Keratinocyte (primary cell): ENCODE measurements at regions not wholly inside any gene's neighbourhood (a gene's known extent, or its start where the extent isn't known, plus 50 kb on each side); places are given as distances from the start of the nearest gene placed in this dataset.

Experiments used
- DNase-seq: peaks from one replicate; pipeline ENCODE4 v3.0.0-alpha.2; 2011; ENCODE audit warnings: low read depth, missing footprints, low spot score
- FAIRE-seq: peaks from 2 replicates; lab custom pipeline; 2011; peaks lifted over from hg19 to GRCh38; lab: Jason Lieb, UNC
- H2AFZ ChIP-seq: 2 replicates; pipeline ENCODE4 v1.6.0; 2012; ENCODE audit warnings: low read length, control low read depth, inconsistent platforms; ENCODE audit not compliant: control insufficient read depth
- H3K27ac ChIP-seq: 2 replicates; pipeline ENCODE4 v1.5.1; 2011; ENCODE audit warnings: low read length; ENCODE audit not compliant: control insufficient read depth, insufficient read depth
- H3K27me3 ChIP-seq: 3 replicates; pipeline ENCODE4 v1.6.0; 2011; ENCODE audit warnings: low read length; ENCODE audit not compliant: control insufficient read depth, insufficient read depth; ENCODE audit errors: extremely low read depth
- H3K36me3 ChIP-seq, 2 experiments: 2 replicates in 1 of 2; 3 replicates in 1 of 2; pipeline ENCODE4 v1.5.1; 2011; ENCODE audit warnings: low read length in 2 of 2, mild to moderate bottlenecking in 1 of 2; ENCODE audit not compliant: control insufficient read depth in 2 of 2, insufficient read depth in 2 of 2; ENCODE audit errors: extremely low read depth in 1 of 2
- H3K4me1 ChIP-seq: 3 replicates; pipeline ENCODE4 v1.5.1; 2011; ENCODE audit warnings: low read length; ENCODE audit not compliant: control insufficient read depth, insufficient read depth; ENCODE audit errors: extremely low read depth
- H3K4me2 ChIP-seq: 3 replicates; pipeline ENCODE4 v1.6.0; 2011; ENCODE audit warnings: low read depth, low read length; ENCODE audit not compliant: control insufficient read depth, insufficient read depth; ENCODE audit errors: extremely low read depth
- H3K4me3 ChIP-seq, 3 experiments: fragments of 200-600 bp in 1 of 3; sonication (generic) in 1 of 3; 2 replicates in 2 of 3; 3 replicates in 1 of 3; pipeline ENCODE4 v1.5.1; 2011 to 2016; ENCODE audit warnings: low read length in 3 of 3, mild to moderate bottlenecking in 3 of 3, control low read depth in 2 of 3, inconsistent platforms in 1 of 3, low read depth in 1 of 3, mixed read lengths in 1 of 3, mixed run types in 1 of 3, moderate library complexity in 1 of 3; ENCODE audit not compliant: control insufficient read depth in 2 of 3, insufficient read depth in 2 of 3; ENCODE audit errors: extremely low read depth in 1 of 3
- H3K79me2 ChIP-seq: 2 replicates; pipeline ENCODE4 v1.6.0; 2012; ENCODE audit warnings: low read length; ENCODE audit not compliant: control insufficient read depth, insufficient read depth
- H3K9ac ChIP-seq: 3 replicates; pipeline ENCODE4 v1.6.0; 2011; ENCODE audit warnings: low read length; ENCODE audit not compliant: control insufficient read depth, insufficient read depth; ENCODE audit errors: extremely low read depth
- H3K9me1 ChIP-seq: 3 replicates; pipeline ENCODE4 v1.6.0; 2011; ENCODE audit warnings: low read length; ENCODE audit not compliant: control insufficient read depth, insufficient read depth; ENCODE audit errors: extremely low read depth
- H3K9me3 ChIP-seq: 2 replicates; pipeline ENCODE4 v1.5.1; 2012; ENCODE audit warnings: low read depth, low read length; ENCODE audit not compliant: control insufficient read depth
- H4K20me1 ChIP-seq: 3 replicates; pipeline ENCODE4 v1.6.0; 2011; ENCODE audit warnings: low read length; ENCODE audit not compliant: control insufficient read depth, insufficient read depth; ENCODE audit errors: extremely low read depth
- EZH2 ChIP-seq: IDR thresholded peaks from one replicate; pipeline ENCODE4 v1.6.1; 2012; ENCODE audit warnings: inconsistent platforms, mild to moderate bottlenecking, low read length, moderate library complexity
- dilution Hi-C: fragments of 300-500 bp; cut with MboI; formaldehyde crosslinking; loops from one replicate; pipeline ENCODE4 v1.7.0; 2020; ENCODE audit warnings: low sequenced_read_pairs; ENCODE audit not compliant: extremely low pct_ligation_motif_present
- TF ChIP-seq, protein P1 (sequence below), 3 experiments: IDR thresholded peaks in 1 of 3; conservative IDR thresholded peaks in 1 of 3; optimal IDR thresholded peaks in 1 of 3; 2 replicates in 2 of 3; 3 replicates in 1 of 3; pipeline versions ENCODE3 to v1.5.1; 2011; ENCODE audit warnings: low read length in 3 of 3, mild to moderate bottlenecking in 3 of 3, moderate library complexity in 2 of 3, control low read depth in 1 of 3, inconsistent platforms in 1 of 3; ENCODE audit not compliant: insufficient read depth in 2 of 3; ENCODE audit errors: extremely low read depth in 1 of 3

- H3K9ac ChIP-seq = no peak overlapping the region
- H3K4me2 ChIP-seq = no peak overlapping the region
- H3K9me1 ChIP-seq = no peaks in the 10 kb centered on the region
- dilution Hi-C loops = no loop called here
- H3K4me1 ChIP-seq = no peaks in the 10 kb centered on the region
- no peak overlapping the region for H3K4me3 ChIP-seq
- H2AFZ ChIP-seq = no peak overlapping the region
- TF ChIP-seq EZH2 = no peak
- TF ChIP-seq, protein P1, sequence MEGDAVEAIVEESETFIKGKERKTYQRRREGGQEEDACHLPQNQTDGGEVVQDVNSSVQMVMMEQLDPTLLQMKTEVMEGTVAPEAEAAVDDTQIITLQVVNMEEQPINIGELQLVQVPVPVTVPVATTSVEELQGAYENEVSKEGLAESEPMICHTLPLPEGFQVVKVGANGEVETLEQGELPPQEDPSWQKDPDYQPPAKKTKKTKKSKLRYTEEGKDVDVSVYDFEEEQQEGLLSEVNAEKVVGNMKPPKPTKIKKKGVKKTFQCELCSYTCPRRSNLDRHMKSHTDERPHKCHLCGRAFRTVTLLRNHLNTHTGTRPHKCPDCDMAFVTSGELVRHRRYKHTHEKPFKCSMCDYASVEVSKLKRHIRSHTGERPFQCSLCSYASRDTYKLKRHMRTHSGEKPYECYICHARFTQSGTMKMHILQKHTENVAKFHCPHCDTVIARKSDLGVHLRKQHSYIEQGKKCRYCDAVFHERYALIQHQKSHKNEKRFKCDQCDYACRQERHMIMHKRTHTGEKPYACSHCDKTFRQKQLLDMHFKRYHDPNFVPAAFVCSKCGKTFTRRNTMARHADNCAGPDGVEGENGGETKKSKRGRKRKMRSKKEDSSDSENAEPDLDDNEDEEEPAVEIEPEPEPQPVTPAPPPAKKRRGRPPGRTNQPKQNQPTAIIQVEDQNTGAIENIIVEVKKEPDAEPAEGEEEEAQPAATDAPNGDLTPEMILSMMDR (optimal IDR thresholded peaks at IDR 0.05 in 1 of 3, IDR thresholded peaks at IDR 0.05 in 1 of 3, conservative IDR thresholded peaks at IDR 0.05 in 1 of 3; ENCODE audit: extremely low read depth in 1 of 3, insufficient read depth in 2 of 3, low read length in 3 of 3) = no peak
- no peaks in the 10 kb centered on the region for H3K9me3 ChIP-seq
- peaks cover 4% of the 10 kb centered on the region for H4K20me1 ChIP-seq
- DNase-seq (no peak), FAIRE-seq (no peak)
- no peaks in the 10 kb centered on the region for H3K36me3 ChIP-seq
- no peaks in the 10 kb centered on the region for H3K79me2 ChIP-seq
- no peaks in the 10 kb centered on the region for H3K27me3 ChIP-seq
- no peak overlapping the region for H3K27ac ChIP-seq
Measured at GRCh38 chr2:16153754-16154035, 213.3 kb downstream of the MYCN start.

- Histone ChIP-seq H3K79me2 (no peaks in the 10 kb centered on the region), H3K36me3 (no peaks in the 10 kb centered on the region), H4K20me1 (peaks cover 4% of the 10 kb centered on the region), H3K9me1 (no peaks in the 10 kb centered on the region), H2AFZ (no peak overlapping the region), H3K4me2 (no peak overlapping the region), H3K9ac (no peak overlapping the region), H3K27ac (no peak overlapping the region), H3K4me3 (no peak overlapping the region), H3K4me1 (no peaks in the 10 kb centered on the region), H3K27me3 (no peaks in the 10 kb centered on the region), H3K9me3 (no peaks in the 10 kb centered on the region)
- dilution Hi-C loops = no loop called here
- TF ChIP-seq EZH2 = no peak
- TF ChIP-seq, protein P1 (optimal IDR thresholded peaks at IDR 0.05 in 1 of 3, IDR thresholded peaks at IDR 0.05 in 1 of 3, conservative IDR thresholded peaks at IDR 0.05 in 1 of 3; ENCODE audit: extremely low read depth in 1 of 3, insufficient read depth in 2 of 3, low read length in 3 of 3) = no peak
- no peak for FAIRE-seq
- DNase-seq = no peak
Measured at GRCh38 chr2:16152928-16153753, 212.8 kb downstream of the MYCN start.
